ENCODE measurements at regions not wholly inside any gene's neighbourhood (a gene's known extent, or its start where the extent isn't known, plus 50 kb on each side); places are given as distances from the start of the nearest gene placed in this dataset.
"Not testable (repeated sequence)": the region's sequence is repeated elsewhere in the genome, so short reads cannot be mapped to it uniquely, and the experiment has no call there.

- DNase-seq, result no peak
These were observed 124.0 kb upstream of the CLNK start for GRCh38 chr4:10808591-10808990.

DNA sequence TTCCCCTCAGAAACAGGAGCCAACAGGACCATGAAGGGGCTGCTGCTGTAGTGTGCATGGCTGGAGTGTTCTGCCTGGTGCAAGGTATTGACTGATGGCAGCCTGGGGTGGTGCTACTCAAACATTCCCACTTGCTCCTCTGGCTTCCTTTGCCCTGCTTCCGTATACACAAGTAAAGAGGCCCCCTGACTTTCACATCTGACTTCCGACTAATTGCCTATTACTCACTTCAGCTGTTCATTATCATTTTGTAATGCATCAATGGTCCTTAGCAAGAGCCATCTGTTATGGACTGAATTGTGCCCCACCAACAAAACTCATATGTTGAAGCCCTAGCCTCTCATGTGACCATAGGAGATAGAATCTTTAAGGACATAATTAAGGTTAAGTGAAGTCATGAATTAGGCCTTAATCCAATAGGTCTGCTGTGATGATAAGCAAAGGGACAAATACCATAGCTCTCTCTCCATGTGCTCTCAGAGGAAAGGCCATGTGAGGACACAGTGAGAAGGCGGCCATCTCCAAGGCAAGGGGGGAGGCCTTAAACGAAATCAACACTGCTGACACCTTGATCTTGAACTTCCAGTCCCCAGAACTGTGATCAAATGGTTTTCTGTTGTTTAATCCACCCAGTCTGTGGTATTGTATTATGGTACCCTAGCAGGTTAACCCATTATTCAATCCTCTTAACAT lies 122.5 kb upstream of the CLNK start:
- no peak for DNase-seq

DNA sequence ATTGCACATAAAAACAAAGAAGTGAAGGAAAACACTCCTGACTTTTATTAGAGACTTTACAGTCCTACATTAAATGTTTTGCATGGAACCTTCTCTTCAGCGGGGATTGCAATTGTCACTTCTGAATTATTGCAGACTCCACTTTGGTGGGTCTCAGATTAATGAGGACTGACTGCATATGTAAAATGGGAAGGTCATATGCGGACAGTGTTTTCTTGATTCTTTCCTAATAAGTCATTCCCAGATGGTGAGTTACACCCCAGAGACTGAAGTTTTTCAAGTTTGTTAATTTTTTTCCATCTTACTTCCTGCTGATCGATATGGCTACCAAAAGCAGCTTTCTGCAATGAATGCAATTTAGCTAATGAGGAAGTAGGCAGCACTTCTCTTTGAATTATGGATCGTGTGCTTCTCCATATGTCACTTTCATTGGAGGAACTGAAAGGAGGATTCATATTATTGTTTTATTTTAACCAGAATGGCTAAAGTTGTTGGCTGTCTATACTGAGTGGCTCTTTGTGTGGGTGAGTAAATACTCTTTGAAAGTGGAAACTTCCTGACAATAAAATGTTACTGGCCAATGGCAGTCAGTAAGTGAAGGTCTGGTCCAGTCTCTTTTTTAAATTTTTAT lies 119.3 kb upstream of the CLNK start:
- DNase-seq, result no peak

DNA sequence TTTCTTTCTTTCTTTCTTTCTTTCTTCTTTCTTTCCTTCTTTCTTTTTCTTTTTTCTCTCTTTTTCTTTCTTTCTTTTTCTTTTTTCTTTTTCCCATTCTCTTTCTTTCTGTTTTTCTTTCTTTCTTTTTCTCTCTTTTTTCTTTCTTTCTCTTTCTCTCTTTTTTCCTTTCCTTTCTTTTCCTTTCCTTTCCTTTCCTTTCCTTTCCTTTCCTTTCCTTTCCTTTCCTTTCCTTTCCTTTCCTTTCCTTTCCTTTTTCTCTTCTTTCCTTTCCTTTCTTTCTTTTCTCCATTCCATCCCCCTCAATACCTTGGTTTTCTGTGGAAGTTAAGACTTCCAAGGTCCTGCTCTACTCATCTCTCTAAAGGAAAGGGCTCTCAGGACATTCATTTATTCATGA lies 102.8 kb upstream of the CLNK start:
- DNase-seq, result no peak

DNA sequence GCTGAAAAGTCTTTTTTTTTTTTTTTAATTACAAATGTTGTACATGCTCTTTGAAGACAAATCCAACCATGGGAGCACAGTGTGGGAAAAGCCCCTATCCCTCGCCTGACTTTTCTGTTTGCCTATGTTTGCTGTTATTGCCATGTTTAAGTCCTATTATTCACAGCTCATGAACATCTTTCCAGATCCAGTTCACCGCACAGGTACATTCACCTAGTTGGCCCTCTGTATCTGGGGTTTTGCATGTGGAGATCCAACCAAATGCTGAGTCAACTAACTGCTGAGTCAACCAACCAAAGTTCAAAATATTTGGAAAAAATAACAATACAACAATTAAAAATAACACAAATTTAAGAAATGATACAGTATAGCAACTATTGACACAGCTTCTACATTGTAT lies 100.1 kb upstream of the CLNK start:
- DNase-seq, result no peak

DNA sequence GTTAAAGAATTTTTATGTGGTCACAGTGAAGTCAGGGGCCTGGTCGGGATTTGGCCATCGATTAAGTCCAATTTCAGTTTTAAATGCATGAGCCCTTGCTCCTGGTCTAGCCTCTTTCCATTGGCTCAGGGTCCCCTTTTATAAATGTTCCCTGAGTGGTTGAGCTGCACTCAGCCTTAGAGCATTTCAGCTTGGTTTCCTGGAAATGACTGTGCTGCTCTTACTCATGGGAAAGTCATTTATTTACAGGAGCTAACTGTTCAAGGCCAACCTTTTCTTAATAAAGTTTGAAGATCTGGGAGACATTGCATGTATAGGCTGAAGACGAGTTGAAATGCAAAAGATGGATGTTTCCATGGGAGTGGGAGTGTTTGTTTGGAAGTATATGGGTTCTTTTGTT lies 98.8 kb upstream of the CLNK start:
- DNase-seq, result peak in 1 of 5 donors; percentile 3

GRCh38 chr4:10781805-10782204 lies 97.2 kb upstream of the CLNK start:
- DNase-seq, result peak in 1 of 5 donors; percentile 8

GRCh38 chr4:10780803-10781202 lies 96.2 kb upstream of the CLNK start:
- not testable (repeated sequence) for DNase-seq

GRCh38 chr4:10775132-10775531 lies 90.6 kb upstream of the CLNK start:
- DNase-seq, result not testable (repeated sequence)

GRCh38 chr4:10773656-10774055 lies 89.1 kb upstream of the CLNK start:
- no peak for DNase-seq

- no peak for DNase-seq
These were observed 88.4 kb upstream of the CLNK start for GRCh38 chr4:10773010-10773409.

DNA sequence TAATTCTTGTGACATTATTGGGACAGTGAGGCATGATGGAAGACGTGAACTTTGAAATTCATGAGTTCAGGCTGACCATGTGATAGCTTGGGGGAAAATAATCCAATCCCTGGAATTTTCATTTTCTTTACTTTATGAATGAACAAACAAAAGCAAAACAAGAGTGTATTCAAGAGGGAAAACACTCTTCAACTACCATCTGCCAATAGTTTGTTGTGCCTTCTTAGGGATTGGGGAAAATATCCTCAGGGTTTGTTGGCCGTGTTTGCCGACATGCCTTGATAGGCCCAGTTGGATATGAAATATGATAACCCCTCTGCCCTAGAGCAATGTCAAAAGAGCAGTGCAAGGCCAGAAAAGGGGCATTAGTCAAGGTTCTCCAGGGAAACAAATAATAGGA lies 80.8 kb upstream of the CLNK start:
- no peak for DNase-seq

- DNase-seq, result no peak
These were observed 78.0 kb upstream of the CLNK start for GRCh38 chr4:10762561-10762960.

- no peak for DNase-seq
These were observed 77.3 kb upstream of the CLNK start for GRCh38 chr4:10761903-10762302.

DNA sequence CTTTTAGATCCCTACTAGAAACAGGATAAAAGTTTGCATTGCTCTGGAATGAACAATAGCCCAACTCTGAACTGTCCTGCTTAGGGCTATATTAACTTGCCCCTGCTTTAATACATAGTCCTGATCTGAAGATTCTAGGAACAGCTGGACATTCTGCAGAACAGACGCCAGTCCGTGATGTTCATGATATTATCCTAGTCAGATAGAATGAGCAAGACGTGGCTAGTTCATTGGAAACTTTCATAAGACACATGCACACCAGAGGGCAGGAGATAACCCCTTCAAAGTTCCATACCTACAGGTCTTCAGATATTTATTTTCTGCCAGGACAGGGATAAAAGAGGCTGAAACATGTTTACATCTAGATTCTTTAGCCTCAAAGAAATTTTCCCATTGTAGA lies 75.5 kb upstream of the CLNK start:
- no peak for DNase-seq

DNA sequence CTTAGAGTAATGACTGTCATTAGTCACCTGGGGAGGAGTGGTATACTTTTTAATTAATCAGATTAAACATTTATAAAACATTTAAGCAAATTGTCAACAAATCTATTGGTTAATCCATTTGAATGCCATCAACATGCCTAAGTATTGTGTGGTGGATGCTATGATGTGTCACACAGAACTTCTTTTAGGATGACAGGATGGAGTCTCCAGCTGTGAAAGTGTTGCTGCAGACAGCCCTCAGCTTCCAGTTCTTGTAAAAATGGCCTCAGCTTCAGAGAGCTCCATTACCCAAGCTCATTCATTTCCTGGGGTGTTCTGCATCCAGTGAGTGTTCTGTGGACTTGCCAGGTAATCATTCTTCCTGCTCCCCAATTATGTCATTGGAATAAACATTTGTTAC lies 74.3 kb upstream of the CLNK start:
- DNase-seq, result no peak

GRCh38 chr4:10753856-10754402 lies 69.4 kb upstream of the CLNK start:
- no peak for DNase-seq

DNA sequence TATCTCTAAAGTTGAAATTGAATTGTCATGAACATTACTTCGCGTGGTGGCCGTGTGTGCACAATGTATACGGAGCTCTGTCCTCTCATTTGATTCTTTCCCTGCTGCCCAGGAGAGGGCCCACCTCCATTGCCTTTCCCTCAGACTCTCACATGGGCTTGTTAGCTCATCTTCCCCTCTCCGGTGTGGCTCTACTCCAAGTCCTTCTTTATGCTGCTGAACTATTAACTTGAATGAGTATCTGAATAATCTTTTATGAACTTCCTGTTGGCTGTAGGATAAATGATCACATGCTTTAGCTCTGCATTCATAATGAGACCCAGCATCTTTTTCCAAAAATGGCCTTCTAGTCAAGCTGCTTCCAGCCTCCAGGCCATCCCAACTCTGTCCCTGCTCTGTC lies 68.8 kb upstream of the CLNK start:
- DNase-seq, result no peak

GRCh38 chr4:10750714-10751113 lies 66.1 kb upstream of the CLNK start:
- DNase-seq, result no peak

- DNase-seq, result no peak
These were observed 62.6 kb upstream of the CLNK start for GRCh38 chr4:10747186-10747585.

- DNase-seq, result no peak
These were observed 62.0 kb upstream of the CLNK start for GRCh38 chr4:10746371-10747171.

DNA sequence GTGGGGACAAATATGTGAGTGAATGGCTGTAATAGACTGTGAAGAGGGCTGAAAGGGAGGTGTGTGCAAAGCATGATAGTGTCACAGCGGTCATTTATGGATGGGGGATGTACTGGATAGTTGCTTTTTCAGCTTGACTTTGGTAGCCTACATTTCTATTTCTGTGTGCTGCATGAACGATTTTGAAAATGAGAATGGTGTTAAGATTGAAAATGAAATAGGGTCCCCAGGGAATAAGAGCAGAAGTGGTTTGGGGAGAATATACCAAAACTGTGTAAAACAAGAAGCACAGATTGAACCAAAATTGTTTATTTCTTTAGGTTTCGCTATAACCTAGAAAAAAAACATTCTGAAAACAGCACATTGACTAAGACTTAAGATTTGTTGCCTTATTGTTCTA lies 58.8 kb upstream of the CLNK start:
- DNase-seq, result no peak

DNA sequence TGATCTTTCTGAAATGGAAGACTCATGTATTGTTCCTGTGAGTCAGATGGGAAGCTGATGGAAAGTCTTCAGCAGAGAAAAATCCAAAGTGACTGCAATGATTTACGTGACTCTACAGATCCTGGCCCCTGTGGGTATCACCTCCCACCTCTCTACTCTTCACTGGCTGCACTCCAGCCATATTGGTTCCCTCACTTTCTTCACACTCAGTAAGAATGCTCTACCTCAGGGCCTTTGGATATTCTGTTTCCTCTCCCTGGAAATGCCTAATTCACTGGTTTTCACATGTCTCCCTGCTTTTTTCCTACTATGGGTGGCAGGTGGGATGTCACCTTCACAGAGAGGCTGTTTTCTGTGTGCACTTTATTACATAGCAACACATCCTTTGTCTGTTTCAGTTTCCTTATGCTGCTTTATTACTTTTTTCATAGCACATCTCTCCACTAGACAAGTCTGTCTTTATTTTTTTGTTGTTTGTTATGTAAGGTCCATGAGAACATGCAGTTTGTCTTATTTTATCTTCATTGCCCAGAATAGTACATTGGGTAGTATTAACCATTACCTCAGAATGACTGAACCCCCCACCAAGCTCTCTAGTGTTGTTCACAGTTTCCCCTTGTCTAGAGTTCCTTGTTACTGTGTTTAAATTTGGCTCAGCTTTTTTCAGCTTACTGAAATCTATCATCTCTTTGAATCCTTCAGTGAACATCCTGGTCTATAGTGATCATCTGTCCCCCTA lies 57.6 kb upstream of the CLNK start:
- DNase-seq, result no peak

All from T-helper 1 cell (primary cell).